ENCODE measurements at regions not wholly inside any gene's neighbourhood (a gene's known extent, or its start where the extent isn't known, plus 50 kb on each side); places are given as distances from the start of the nearest gene placed in this dataset.

- Histone ChIP-seq H3K4me3 (ENCODE audit: low read depth, low read length) (no peak overlapping the region), H3K36me3 (ENCODE audit: control insufficient read depth, insufficient read depth, low read length) (no peaks in the 10 kb centered on the region), H3K27me3 (ENCODE audit: control insufficient read depth, insufficient read depth, low read length) (peaks cover 53% of the 10 kb centered on the region)
- no peak for DNase-seq (ENCODE audit: low read depth)
- no peak for TF ChIP-seq CTCF (IDR thresholded peaks at IDR 0.05; ENCODE audit: insufficient read depth, low read length, poor library complexity, severe bottlenecking)
Observed at GRCh38 chr20:62543470-62544302, 67.9 kb upstream of the GATA5 start.

- no peak for TF ChIP-seq CTCF (IDR thresholded peaks at IDR 0.05; ENCODE audit: insufficient read depth, low read length, poor library complexity, severe bottlenecking)
- DNase-seq (ENCODE audit: low read depth): no peak
- Histone ChIP-seq H3K36me3 (ENCODE audit: control insufficient read depth, insufficient read depth, low read length) (no peaks in the 10 kb centered on the region), H3K27me3 (ENCODE audit: control insufficient read depth, insufficient read depth, low read length) (peaks cover 55% of the 10 kb centered on the region), H3K4me3 (ENCODE audit: low read depth, low read length) (no peak overlapping the region)
Observed at GRCh38 chr20:62544505-62545055, 68.8 kb upstream of the GATA5 start.

DNA sequence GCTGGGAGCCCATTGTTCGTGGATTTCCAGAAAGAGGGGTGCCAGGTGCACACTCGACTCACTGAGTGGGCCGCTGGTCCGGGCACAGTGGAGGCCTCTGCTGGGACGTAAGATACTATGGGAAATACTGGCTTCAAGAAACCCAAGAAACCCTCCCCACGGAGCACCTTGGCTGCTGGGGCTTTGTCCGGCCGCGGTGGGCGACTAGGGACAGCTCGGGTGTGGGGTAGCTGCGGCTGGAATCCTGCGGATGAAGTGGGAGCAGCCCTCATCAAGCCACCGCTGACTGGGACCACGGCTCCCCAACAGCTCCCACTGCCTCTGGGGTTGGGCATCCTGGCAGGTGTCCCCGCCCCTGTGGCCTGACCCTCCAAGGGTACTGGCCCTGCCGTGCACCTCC lies 69.5 kb upstream of the GATA5 start:
- H3K4me3 ChIP-seq (ENCODE audit: low read depth, low read length): no peak overlapping the region
- peaks cover 56% of the 10 kb centered on the region for H3K27me3 ChIP-seq (ENCODE audit: control insufficient read depth, insufficient read depth, low read length)
- H3K36me3 ChIP-seq (ENCODE audit: control insufficient read depth, insufficient read depth, low read length): no peaks in the 10 kb centered on the region
- no peak for DNase-seq (ENCODE audit: low read depth)
- no peak for TF ChIP-seq CTCF (IDR thresholded peaks at IDR 0.05; ENCODE audit: insufficient read depth, low read length, poor library complexity, severe bottlenecking)

- Histone ChIP-seq H3K4me3 (ENCODE audit: low read depth, low read length) (no peak overlapping the region), H3K27me3 (ENCODE audit: control insufficient read depth, insufficient read depth, low read length) (peaks cover 57% of the 10 kb centered on the region), H3K36me3 (ENCODE audit: control insufficient read depth, insufficient read depth, low read length) (no peaks in the 10 kb centered on the region)
- DNase-seq (ENCODE audit: low read depth): no peak
- TF ChIP-seq CTCF (IDR thresholded peaks at IDR 0.05; ENCODE audit: insufficient read depth, low read length, poor library complexity, severe bottlenecking): no peak
Observed at GRCh38 chr20:62545901-62546525, 70.2 kb upstream of the GATA5 start.

GRCh38 chr20:62546606-62547005 lies 70.8 kb upstream of the GATA5 start:
- Histone ChIP-seq H3K36me3 (ENCODE audit: control insufficient read depth, insufficient read depth, low read length) (no peaks in the 10 kb centered on the region), H3K4me3 (ENCODE audit: low read depth, low read length) (no peak overlapping the region), H3K27me3 (ENCODE audit: control insufficient read depth, insufficient read depth, low read length) (peaks cover 58% of the 10 kb centered on the region)
- no peak for DNase-seq (ENCODE audit: low read depth)
- TF ChIP-seq CTCF (IDR thresholded peaks at IDR 0.05; ENCODE audit: insufficient read depth, low read length, poor library complexity, severe bottlenecking): no peak
